K562 (cell line): ENCODE measurements at regions not wholly inside any gene's neighbourhood (a gene's known extent, or its start where the extent isn't known, plus 50 kb on each side); places are given as distances from the start of the nearest gene placed in this dataset.

Experiments
- CTCF ChIP-seq, 3 experiments: IDR thresholded peaks in 2 of 3; conservative IDR thresholded peaks in 1 of 3; 2 replicates each; pipeline ENCODE4 v1.5.1; 2011 to 2012; ENCODE audit warnings: low read length in 3 of 3, mild to moderate bottlenecking in 3 of 3, control low read depth in 2 of 3, improper control_type of control experiment in 1 of 3, inconsistent platforms in 1 of 3, low read depth in 1 of 3, mixed read lengths in 1 of 3, moderate library complexity in 1 of 3; ENCODE audit not compliant: insufficient read depth in 2 of 3
- LEF1 ChIP-seq: fragments of 450-650 bp; IDR thresholded peaks from 2 replicates; pipeline ENCODE4 v1.6.1; 2016; ENCODE audit warnings: mild to moderate bottlenecking
- NR3C1 ChIP-seq: sonication (generic); formaldehyde crosslinking; IDR thresholded peaks from 2 replicates; pipeline ENCODE4 v1.8.1; 2022; ENCODE audit warnings: missing genetic modification reagents
- NR4A1 ChIP-seq, 2 experiments: fragments of 250-450 bp in 1 of 2; fragments of 450-650 bp in 1 of 2; sonication (Bioruptor Pico) in 1 of 2; IDR thresholded peaks; 2 replicates each; pipeline versions ENCODE4 v1.4.0 to v1.6.1; 2016 to 2020; ENCODE audit warnings: mild to moderate bottlenecking in 2 of 2, missing compliant biosample characterization in 1 of 2, missing genetic modification characterization in 1 of 2, moderate library complexity in 1 of 2
- POLR2AphosphoS2 ChIP-seq: IDR thresholded peaks from 2 replicates; pipeline ENCODE4 v1.6.1; 2012; ENCODE audit warnings: low read length, improper control_type of control experiment
- RAD51 ChIP-seq: fragments of 450-650 bp; IDR thresholded peaks from 2 replicates; pipeline ENCODE4 v1.7.1; 2016; ENCODE audit warnings: low read depth, mild to moderate bottlenecking, borderline replicate concordance
- RFX1 ChIP-seq: fragments of 450-650 bp; IDR thresholded peaks from 2 replicates; pipeline ENCODE4 v1.6.1; 2016; ENCODE audit warnings: mild to moderate bottlenecking, moderate library complexity
- TARDBP ChIP-seq: fragments of 450-650 bp; IDR thresholded peaks from 2 replicates; pipeline ENCODE4 v1.6.1; 2016
- YY1 ChIP-seq, 3 experiments: IDR thresholded peaks; 2 replicates each; pipeline ENCODE4 v1.6.1; 2011; ENCODE audit warnings: low read length in 2 of 3, mild to moderate bottlenecking in 2 of 3, moderate library complexity in 2 of 3, borderline replicate concordance in 1 of 3, control low read depth in 1 of 3, low read depth in 1 of 3; ENCODE audit not compliant: insufficient read depth in 3 of 3, insufficient replicate concordance in 2 of 3, control insufficient read depth in 1 of 3, insufficient read length in 1 of 3; ENCODE audit errors: extremely low read depth in 1 of 3
- ZNF398 ChIP-seq: fragments of 250-450 bp; sonication (Bioruptor Pico); IDR thresholded peaks from 2 replicates; pipeline ENCODE4 v1.8.0; 2021; ENCODE audit warnings: moderate library complexity, mild to moderate bottlenecking, inconsistent platforms

GRCh38 chr9:118295413-118295812, 591.2 kb downstream of the TLR4 start:
- no peak for TF ChIP-seq NR4A1 (CRISPR knock-in tag; IDR thresholded peaks at IDR 0.05)
- TF ChIP-seq NR4A1 (tag; IDR thresholded peaks at IDR 0.05): no peak
- TF ChIP-seq POLR2AphosphoS2: no peak
- TF ChIP-seq YY1 (IDR thresholded peaks at IDR 0.05; ENCODE audit: borderline replicate concordance in 1 of 3, control insufficient read depth in 1 of 3, extremely low read depth in 1 of 3, insufficient read depth in 3 of 3, insufficient read length in 1 of 3, insufficient replicate concordance in 2 of 3, low read depth in 1 of 3, low read length in 2 of 3): no peak
- TF ChIP-seq LEF1: no peak
- no peak for TF ChIP-seq NR3C1 (CRISPR knock-in tag)
- TF ChIP-seq RAD51: no peak
- TF ChIP-seq RFX1: peak; percentile 37; the same call in 1 of the 2 replicates
- no peak for TF ChIP-seq TARDBP
- no peak for TF ChIP-seq CTCF (IDR thresholded peaks at IDR 0.05 in 2 of 3, conservative IDR thresholded peaks at IDR 0.05 in 1 of 3; ENCODE audit: insufficient read depth in 2 of 3, low read depth in 1 of 3, low read length in 3 of 3)
- TF ChIP-seq ZNF398 (CRISPR knock-in tag): no peak
